GM21381 (cell line): ENCODE measurements at regions not wholly inside any gene's neighbourhood (a gene's known extent, or its start where the extent isn't known, plus 50 kb on each side); places are given as distances from the start of the nearest gene placed in this dataset.

ENCODE experiments used
- ATAC-seq: cut with Tn5 transposase; IDR thresholded peaks from one replicate; pipeline ENCODE4 v1.9.1; 2021; ENCODE audit warnings: mild to moderate bottlenecking, moderate library complexity; ENCODE audit not compliant: unreplicated experiment

GRCh38 chr18:73656691-73657090 is 490.9 kb downstream of the FBXO15 start:
- ATAC-seq, result no peak

GRCh38 chr18:73653827-73654226 is 493.8 kb downstream of the FBXO15 start:
- no peak for ATAC-seq

- ATAC-seq, result no peak
Measured at GRCh38 chr18:73653251-73653650, 494.4 kb downstream of the FBXO15 start.

GRCh38 chr18:73647391-73647790 is 500.2 kb downstream of the FBXO15 start:
- ATAC-seq, result no peak

GRCh38 chr18:73646772-73647171 is 500.9 kb downstream of the FBXO15 start:
- ATAC-seq, result no peak

GRCh38 chr18:73646196-73646595 is 501.4 kb downstream of the FBXO15 start:
- no peak for ATAC-seq

GRCh38 chr18:73645160-73645715 is 502.4 kb downstream of the FBXO15 start:
- no peak for ATAC-seq

- ATAC-seq, result no peak
Measured at GRCh38 chr18:73639788-73640187, 507.8 kb downstream of the FBXO15 start.

- ATAC-seq, result no peak
Measured at GRCh38 chr18:73638709-73639108, 508.9 kb downstream of the FBXO15 start.

GRCh38 chr18:73636355-73636754 is 511.3 kb downstream of the FBXO15 start:
- no peak for ATAC-seq

GRCh38 chr18:73626859-73627258 is 520.8 kb downstream of the FBXO15 start:
- ATAC-seq, result no peak

- no peak for ATAC-seq
Measured at GRCh38 chr18:73626221-73626620, 521.4 kb downstream of the FBXO15 start.

GRCh38 chr18:73621091-73621490 is 526.5 kb downstream of the FBXO15 start:
- no peak for ATAC-seq

GRCh38 chr18:73617981-73618380 is 529.7 kb downstream of the FBXO15 start:
- no peak for ATAC-seq

- ATAC-seq, result no peak
Measured at GRCh38 chr18:73615506-73615905, 532.1 kb downstream of the FBXO15 start.

GRCh38 chr18:73614812-73615211 is 532.8 kb downstream of the FBXO15 start:
- no peak for ATAC-seq

- no peak for ATAC-seq
Measured at GRCh38 chr18:73613706-73614340, 533.8 kb downstream of the FBXO15 start.

GRCh38 chr18:73597832-73598615 is 549.6 kb downstream of the FBXO15 start:
- ATAC-seq, result no peak

GRCh38 chr18:73594749-73595148 is 552.9 kb downstream of the FBXO15 start:
- no peak for ATAC-seq

GRCh38 chr18:73593207-73593606 is 554.4 kb downstream of the FBXO15 start:
- ATAC-seq, result no peak

GRCh38 chr18:73590950-73591349 is 556.7 kb downstream of the FBXO15 start:
- ATAC-seq, result no peak

GRCh38 chr18:73579698-73580097 is 567.9 kb downstream of the FBXO15 start:
- ATAC-seq, result no peak
